ENCODE measurements at regions not wholly inside any gene's neighbourhood (a gene's known extent, or its start where the extent isn't known, plus 50 kb on each side); places are given as distances from the start of the nearest gene placed in this dataset.
"Not testable (repeated sequence)": the region's sequence is repeated elsewhere in the genome, so short reads cannot be mapped to it uniquely, and the experiment has no call there.

DNA sequence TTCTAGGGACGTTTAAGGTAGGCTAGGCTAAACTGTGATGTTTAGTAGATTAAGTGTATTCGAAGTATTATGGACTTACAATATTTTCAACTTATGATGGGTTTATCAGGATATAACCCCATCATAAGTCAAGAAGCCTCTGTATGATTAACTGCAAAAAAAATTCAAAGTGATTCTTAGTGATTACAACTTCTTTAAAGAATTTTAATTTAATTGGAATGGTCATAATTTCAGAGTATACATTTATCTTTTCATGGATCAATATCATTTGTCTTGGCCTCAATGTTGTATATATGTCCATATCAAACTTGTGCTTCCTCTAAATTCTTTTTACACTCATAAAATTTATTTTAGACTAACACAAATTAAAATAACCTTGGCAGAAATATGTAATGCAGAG is 183.3 kb upstream of the LRP1B start:
- DNase-seq = no peak

DNA sequence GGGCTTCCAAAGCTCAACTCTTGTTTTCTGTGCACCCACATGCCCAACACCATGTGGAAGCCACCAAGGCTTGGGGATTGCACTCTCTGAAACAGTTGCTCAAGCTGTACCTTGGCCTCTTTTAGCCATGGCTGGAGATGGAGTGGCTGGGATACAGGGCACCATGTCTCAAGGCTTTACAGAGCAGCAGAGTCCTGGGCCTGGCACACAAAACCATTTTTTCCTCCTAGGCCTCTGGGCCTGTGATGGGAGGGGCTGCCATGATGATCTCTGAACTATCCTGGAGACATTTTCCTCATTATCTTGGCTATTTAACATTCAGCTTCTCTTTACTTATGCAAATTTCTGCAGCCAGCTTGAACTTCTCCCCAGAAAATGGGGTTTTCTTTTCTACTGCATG is 179.7 kb upstream of the LRP1B start:
- no peak for DNase-seq

DNA sequence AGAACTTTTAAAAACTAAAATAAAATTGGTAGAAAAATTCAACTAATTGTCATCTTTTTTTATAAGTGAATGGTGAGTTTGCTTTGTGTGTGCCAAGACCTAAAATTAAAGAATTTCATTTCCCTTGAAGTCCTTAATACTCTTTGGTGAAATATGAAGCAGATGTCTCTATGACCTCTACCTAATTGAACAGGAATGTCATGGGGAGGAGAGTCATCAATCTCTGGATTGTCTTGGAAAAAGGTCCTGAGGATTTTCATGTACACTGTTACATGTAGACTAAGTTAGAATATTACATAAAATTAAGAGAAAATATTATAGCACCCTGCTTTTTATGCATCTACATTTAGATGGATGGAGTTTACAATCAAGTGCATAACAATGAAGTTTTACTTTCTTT is 177.9 kb upstream of the LRP1B start:
- no peak for DNase-seq

DNA sequence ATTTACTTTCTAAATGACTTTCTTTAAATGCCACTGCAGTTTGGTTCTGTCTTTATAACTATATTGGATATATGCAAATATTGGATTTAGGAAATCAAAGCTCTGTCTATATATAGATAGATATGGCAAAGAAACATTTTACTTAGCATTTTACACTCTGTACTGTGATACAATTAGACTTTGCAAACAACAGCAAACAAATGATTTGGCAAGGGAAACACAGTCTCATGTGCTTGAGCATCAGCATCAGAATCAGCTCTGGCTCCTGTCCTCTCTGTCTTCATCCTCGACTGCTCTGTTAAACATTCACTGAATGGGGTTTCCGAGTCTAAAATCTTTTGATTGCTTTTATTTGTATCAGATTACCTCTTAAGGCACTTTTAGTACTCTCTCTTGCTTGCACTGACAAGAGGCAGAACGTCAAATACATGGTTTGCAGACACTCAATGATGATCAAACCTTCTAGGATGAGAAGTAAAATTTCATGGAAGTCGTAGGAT is 176.8 kb upstream of the LRP1B start:
- no peak for DNase-seq

DNA sequence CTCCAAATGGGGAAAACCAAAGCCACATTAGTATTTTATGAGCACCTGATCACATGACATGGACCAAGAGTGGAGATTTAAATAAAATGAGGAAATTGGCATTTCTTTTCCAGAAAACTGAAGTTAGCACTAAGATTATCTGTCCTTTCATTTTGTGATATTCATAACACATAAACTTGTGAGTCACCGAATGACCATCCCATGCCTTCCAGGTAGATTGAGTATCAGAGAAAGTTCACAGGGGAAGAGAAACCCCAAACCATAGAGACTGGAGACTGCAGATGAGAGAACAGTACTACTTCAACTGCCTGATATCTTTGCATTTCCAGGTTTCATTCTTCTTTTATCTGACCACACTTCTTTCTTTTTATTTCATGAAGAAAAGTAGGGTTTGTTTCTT is 176.3 kb upstream of the LRP1B start:
- DNase-seq = no peak

DNA sequence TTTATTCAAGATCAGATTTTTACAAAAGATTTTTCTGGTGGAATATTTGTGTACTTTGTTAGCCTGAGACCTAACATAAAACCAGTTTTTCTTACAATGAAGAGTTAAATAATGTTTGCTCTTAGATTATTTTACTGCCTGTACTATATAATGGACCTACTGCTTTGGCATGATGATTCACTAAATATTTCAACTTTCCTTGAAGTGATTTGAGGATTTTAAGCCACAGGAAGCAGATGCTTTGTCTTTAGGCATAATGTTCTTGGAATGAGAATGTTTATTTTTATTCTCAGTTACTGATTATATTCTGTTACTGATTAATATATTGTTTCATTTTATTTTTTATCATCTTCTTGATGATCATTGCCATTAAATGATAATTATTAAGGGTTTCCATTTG is 175.3 kb upstream of the LRP1B start:
- DNase-seq = no peak

DNA sequence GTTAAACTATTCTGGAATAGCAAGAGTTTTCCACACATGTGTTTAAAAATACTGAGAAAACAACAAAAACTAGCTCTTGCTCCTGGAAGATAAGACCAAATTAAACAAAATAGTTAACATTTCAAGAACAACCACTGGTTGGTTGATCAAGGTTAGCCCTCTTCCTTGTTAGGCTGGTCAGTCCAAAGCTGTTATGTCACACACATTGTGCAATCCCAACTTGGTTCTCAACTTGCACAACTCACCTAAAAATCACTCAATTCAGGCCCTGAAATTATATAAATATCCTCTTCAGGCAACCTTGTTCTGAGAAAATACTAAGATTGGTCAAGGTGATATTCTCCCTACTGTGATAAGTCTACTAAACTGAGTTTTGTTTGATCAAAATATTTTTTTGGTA is 169.7 kb upstream of the LRP1B start:
- DNase-seq = no peak

DNA sequence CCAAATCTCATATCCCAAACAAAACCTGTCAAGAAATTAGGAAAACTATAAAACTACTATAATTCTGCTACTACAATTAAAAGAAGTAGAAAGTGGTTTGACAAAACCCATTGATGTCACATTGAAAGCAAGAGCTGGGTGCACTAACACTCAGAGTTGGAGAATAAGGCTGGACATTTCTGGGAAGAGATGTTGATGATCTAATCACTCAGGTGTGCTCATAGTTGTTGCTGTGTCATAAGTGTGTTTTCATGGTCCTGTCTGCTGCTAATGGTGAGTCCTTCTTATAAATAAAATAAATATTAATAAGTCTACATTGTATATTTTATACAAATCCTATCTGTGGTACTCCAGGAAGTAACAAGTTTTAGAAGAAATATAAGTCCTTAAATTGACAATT is 168.2 kb upstream of the LRP1B start:
- DNase-seq = no peak

DNA sequence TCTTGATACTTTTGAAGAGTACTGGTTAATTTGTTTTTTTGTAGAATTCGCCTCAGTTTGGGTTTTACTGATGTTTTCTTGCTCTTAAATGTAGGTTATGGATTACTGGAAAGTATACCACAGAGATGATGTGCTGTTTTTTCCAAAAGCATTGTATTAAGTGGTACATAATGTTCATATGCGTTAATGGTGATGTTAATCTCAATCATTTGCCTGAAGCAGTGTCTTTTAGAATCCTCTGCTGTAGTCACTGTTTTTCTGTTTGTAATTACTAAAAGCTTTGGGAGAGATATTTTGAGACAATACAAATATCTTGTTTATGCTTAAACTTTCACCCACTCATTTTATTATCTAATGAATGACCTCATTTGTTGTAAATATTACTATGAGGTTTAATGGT is 163.4 kb upstream of the LRP1B start:
- DNase-seq = no peak

DNA sequence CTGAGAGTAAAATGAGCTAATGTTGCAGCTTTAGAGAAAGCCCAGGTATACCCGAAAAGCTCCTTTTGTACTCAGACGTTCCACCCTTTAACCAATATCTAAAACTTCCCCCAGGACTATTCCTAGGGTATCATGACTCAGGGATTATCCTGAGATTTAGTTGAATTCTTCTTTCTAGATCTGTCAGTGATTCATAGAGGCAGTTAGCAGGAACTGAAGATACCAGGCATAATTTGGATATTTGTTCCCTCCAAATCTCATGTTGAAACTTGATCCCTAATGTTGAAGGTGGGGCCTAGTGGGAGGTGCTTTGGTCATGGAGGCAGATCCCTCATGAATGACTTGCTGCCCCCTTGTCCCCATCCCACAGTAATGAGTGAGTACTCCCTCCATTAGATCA is 161.2 kb upstream of the LRP1B start:
- DNase-seq = no peak

DNA sequence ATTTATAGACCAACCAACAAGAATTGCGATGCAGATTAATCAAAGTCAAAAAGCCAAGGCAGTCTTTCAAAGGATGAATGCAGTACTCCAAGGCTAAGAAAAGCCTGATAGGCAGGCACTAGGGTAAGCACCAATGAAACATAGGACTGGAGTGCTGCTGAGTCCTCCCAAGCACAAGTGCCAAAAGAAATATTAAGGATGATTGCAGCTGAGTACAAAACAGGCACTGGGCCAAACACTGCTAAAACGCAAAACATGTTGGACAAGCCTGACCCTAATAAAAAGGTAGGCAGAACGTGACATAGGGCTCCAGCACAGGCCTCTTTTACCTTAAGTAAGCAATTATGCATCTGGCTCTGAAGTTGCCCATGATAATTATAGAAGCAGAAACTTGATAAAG is 160.1 kb upstream of the LRP1B start:
- DNase-seq = no peak

DNA sequence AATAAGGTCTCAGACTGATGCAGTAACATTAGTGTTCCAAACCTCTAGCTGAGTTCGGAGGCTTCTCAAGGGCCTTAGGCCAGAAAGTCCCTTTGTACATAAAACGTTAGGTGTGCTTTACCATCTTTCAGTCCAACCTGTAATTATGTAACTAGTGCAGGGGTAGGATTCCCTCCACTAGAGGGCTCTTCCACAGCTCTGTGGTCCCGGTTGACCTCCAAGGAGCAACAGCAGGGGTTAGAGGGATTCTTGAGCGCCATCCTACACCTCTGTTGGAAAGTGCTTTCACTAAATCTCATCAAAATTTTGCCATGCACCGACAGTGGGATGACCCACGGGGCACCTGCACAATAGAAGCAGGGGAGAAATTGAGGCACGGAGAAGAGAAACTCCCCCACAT is 155.8 kb upstream of the LRP1B start:
- no peak for DNase-seq

DNA sequence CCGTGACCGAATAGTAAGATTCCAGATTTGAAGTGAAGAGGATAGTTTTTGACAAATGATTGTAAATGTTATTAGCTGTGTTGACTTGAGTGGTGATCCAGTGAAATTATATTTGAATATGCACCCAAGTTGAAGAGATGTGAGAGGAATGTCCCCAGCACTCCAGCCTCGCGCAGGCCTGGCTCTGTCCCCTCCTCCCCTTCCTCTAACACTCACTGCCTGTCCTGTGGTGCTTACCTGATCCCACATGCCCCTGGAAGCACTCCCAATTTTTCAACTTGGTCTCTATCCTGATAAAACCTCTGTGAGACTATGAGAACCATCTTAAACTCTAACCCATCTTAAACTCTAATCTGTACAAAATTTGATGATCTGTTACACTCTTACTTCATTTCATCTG is 154.7 kb upstream of the LRP1B start:
- DNase-seq = no peak

DNA sequence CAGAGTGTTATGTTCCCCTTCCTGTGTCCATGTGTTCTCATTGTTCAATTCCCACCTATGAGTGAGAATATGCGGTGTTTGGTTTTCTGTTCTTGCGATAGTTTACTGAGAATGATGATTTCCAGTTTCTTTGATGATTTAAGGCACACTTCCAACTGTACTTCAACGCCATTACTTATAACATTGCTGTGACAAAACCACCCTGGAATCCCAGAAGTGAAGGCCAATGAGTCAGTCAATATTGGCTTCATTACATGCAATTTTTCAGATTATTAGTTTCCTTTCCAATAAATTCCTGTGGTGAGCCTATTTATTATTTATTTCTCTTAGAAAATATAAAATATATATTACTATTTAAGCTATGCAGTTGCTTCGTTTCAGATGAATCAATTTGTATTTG is 153.5 kb upstream of the LRP1B start:
- not testable (repeated sequence) for DNase-seq

DNA sequence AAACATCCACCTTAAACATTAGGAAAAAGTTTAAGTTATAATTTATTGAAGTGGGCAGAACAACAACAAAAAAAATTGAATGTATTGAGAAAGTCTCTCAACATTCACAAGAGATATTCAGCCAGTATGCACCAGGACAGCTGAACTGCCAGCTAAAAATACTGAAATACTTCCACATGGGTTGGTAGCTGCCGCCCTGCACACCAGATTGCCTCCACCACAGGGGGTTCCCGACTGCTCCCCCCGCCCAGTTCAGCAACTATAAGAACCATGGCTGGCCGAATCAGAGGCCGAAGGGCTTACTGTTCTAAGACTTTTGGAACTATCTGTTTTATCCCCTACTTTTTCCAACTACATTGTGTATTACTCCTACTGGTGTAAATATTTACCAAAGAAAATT is 150.0 kb upstream of the LRP1B start:
- no peak for DNase-seq

DNA sequence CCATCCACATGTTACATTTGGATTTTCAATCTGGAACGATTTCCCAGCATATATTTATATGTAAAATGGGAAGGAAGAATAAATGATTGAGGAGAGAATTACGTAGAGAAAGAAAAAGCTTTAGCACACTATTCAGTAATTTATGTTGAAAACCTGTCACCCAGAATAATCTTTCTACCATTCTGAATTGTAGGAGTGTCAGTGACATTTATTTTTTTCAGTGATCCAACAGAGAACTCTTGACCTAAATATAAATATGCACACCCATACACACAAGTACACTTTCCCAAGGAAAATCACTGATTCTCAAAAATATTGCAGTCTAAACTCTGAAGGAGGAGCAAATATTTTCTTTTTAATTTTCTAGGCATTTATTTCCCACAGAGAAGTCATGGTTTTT is 140.2 kb upstream of the LRP1B start:
- no peak for DNase-seq

DNA sequence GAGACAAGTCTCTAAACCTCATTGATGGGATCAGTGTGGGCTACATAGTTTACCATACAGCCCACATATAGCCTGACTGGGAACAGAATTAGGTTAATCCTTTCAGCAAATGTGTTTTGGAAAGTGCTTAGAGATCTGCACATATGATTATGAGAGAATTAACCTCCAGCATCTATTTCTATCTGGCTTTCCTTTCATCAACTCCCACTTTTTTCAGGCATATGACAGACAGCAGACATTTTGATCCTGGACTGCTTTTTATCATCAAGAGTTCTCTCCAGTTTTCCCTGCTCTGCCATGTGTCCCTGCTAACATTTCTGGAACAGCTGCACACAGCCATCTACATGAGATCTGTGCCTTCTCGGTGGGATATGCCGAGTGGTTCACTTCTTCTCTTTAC is 139.5 kb upstream of the LRP1B start:
- no peak for DNase-seq

DNA sequence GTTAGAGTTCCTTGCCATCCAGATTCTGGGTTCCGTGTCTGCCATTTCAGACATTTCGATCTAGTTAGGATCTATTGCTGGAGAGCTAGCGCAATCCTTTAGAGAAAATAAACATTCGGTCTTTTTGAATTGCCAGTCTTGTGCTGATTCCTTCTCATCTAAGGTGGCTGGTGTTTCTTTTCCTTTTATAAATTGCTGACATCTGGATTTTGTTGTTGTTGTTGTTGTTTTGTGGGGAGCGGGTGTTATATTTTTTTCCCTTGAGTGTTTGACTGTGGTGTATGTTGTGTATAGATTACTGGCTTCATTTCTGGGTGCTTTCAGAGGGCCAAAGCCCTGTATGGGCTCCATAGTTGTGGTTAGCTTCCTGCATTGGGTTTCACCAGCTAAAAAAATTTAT is 128.5 kb upstream of the LRP1B start:
- DNase-seq = no peak

DNA sequence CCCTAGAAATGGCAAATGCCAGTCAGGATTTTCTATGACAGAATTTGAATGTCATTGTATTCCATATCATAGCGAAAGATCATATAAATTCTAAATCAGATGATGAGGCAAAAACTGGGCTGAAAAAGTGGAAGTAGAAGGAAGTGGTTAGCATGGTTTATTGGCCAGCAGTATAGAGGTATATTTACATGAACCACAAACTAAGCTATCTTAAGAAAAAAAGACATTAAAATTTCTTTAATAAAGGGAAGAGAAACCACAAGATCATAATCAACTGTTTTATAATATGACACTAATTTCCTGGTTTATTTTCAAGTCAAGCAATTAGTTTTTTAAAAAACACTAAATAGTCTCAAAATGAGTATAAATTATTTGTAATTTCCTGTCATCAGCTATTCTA is 123.2 kb upstream of the LRP1B start:
- DNase-seq = no peak

DNA sequence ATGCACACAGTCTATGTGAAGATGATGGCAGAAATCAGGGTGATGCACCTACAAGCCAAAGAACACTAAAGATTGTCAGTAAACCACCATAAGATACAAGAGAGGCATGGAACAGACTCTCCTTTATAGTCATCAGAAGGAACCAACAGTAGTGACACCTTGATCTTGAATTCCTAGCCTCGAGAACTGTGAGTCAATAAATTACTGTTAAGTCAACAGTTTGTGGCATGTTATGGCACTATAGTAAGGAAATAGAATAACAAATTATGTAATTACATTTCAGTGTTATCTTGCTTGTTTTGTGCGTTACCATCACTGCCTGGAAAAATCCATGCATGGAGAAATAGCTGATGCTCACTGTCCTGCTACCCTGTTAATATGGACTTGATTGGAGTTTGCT is 110.2 kb upstream of the LRP1B start:
- no peak for DNase-seq

DNA sequence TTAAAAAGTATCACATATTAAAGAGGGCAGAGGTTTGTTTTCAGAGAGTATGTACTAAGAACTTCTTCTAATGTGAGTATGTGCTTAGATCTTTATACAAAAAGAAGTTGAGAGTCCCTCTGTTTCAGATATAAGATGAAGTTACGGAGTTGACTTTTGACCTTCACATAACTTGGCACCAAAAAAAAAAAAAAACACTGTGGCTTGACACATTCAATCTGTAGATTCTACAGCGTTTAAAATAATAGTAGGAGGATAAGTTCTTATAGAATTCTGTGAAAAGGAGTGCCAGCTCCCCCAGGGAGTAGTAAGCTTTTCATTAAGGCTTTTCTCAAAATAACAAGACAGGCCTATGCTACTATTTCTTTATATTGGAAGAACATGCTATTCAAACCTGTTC is 105.4 kb upstream of the LRP1B start:
- DNase-seq = no peak

DNA sequence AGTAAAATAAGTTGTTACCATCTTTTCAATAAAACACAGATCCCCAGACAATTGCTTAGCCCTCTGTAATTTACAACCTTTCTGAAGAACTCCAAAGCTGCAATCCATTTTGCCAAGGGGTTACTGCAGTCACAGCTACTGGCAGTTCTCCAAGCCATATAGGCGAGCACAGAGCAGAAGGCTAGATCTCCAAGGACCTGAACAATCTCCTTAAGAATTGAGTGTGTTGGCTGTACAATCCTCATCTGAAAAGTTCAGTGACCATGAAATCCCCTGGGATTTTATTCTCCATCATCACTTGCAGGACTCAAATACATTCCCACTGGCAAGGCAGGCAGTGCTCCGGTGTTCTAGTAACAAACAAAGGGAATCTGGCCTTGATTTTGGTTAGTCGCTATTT is 103.9 kb upstream of the LRP1B start:
- no peak for DNase-seq

DNA sequence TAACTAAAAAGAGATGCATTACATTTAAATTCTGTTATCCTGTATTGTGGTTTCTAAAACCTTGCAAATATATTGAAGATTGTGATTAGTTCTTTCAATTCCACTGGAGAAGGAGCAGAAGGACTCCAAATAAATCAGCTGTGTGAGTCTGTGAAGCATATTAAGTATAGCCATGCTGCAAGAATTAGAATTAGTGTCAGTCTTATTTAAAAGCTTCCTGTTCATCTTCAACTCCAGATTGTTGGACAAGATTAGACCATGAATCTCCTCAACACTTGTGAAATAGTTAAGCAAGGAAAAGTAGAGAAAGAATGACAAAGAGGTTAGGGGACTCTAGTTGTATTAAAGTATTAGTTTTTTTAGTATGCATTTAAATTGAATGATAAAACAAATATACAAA is 92.5 kb upstream of the LRP1B start:
- no peak for DNase-seq

DNA sequence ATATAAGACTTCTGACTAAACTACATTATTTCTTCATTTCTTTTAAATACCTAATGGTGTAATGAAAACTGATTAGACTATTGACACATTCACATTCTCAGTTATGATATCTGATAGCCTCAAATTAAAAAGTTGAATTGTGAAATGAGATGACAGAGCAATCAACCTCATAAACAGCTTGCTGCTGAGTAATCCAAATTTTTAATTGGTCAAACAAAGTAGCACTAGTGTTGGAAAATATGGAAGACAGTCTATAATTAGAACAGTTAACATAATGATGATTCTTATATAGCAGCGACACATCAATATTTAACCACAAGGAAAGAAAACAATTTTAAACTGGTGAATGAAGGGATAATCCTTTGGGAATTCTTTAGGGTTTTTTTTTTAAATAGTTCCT is 91.9 kb upstream of the LRP1B start:
- no peak for DNase-seq

DNA sequence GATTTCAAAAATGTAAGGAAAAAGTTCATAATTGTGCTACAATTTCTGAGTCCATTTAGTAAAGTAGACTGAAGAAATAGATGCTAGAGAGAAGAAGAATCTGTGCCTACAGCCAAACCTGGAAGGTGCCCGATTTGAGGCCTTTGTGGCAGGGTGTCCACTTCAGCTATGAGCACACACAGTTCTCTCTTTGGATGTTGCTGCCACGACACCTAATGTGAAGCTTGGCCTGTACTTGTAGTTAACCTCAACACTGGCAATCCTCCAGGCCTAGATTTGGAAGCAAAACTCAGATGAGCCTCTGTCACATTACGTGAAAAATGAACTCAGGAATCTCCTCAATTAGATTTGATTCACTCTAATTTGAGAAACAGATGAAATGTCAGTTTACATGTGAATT is 90.1 kb upstream of the LRP1B start:
- DNase-seq = no peak

DNA sequence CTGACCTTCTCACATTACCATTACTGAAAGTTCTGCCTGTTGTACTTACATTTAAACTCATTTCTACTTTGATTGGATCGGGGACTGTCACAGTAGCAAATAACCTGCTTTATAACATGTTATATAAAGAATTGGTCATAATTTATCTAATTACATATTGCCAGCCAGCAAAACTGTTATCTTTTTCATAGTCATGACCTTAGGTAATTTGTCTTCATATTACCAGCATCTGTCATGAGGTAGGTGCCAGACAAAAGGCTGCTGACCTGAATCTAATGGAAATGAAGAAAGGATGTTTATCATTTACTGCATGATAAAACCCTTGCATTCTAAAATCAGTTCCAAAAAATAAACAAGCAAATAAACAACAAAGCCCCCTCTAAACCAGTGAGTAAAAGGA is 89.4 kb upstream of the LRP1B start:
- no peak for DNase-seq
